ENCODE measurements at regions not wholly inside any gene's neighbourhood (a gene's known extent, or its start where the extent isn't known, plus 50 kb on each side); places are given as distances from the start of the nearest gene placed in this dataset.

DNA sequence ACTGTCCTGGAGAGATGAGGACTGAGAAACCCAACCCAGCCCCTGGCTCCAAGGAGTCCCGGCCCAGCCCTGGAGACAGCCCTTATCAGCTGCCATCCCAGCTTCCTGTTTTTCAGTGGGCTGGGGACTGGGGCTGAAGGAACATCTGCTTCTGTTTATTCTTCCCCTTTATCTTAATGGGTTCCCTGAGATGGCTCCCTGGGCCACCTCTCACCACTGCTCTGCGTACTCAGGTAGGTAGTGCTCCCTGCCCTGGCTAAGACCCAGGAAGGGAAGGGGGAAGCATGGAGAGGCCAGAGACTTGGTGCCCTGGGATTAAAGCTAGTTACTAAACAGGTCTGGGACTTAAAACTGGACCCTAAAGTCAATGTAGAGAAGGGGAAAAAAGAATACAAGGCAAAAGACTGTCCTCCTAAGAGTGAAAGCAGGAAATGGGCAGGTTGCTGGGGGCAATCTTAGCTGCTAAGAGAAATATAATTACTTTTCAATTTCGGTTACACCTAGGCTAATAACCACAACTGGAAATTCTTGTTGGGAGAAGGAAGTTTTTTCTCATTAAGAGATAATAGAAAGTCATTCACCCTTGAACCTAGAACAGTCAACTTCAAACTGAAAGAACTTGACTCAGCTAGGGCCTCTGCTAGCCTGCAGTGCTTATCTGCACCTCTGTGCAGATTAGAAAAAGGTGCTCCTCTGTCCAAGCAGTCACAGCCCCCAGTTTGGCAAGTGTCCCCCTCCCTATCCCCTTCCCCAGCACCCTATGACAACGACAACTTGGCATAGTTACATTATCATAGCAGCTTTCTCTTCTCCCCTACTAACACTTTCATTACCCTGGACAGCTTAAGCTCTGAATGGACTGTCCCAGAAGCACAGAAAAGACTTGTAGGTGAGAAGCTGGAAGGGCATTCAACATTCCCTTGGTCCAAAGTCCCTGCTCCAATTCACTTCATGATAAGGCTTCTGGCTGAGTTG, 65.6 kb upstream of the KDM7A start:
- DNase-seq (ENCODE audit: low read depth in 2 of 2, low spot score in 1 of 2) = no peak

DNA sequence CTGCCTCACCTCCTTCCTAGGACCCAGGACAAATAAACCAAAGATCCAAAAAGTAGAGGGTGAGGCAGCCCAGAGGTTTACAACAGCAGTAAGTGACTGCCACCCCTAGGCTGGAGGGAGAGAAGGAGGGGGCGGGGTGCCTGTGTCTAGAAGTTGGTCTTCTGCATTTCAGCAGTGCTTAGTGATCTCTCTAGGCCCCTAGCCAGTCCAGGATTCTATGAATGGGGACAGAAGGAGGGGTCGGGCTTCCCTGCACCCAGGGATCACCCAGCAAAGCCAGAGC, 62.8 kb upstream of the KDM7A start:
- DNase-seq (ENCODE audit: low read depth in 2 of 2, low spot score in 1 of 2) = no peak

DNA sequence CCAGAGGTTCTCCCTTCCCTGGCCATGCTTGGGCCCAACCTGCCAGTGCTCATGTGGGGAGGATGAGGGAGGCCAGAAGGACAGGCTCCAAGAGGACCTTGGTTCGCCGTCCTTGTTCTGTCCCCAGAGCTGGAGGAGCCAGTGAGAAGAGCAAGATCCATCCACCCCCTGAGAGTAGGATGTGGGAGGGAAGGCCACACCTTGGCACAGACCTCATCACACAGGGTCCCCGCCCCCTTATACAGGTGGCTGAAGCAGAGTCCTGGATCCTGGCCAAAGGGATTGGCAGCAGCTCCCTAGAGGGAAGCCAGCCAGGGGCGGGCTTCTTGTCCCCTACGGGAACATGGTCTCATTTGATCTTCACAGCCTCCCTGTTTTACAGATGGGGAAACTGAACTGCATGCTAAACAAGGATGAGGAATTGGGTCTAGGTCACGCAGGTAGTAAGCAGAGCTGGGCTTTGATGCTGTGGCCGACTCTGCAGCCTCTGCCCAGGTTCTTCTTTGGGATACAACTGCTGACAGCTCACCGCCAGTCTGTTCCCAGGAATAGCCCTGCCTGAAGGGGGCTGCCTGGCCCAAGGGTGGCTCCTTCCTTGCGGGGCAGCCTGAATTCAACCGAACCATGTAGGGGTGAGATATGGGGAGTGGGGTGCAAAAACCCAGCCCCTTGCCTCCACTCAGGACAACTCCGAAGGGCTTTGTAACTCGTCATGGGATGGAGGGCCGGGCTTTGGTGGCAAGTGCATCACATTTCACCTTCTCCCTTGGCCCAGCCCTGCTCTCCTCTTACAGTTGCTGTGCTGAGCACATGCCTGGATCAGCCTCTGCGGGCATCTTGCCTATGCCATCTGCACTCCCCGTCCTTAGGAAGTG, 62.2 kb upstream of the KDM7A start:
- DNase-seq (ENCODE audit: low read depth in 2 of 2, low spot score in 1 of 2) = no peak

DNA sequence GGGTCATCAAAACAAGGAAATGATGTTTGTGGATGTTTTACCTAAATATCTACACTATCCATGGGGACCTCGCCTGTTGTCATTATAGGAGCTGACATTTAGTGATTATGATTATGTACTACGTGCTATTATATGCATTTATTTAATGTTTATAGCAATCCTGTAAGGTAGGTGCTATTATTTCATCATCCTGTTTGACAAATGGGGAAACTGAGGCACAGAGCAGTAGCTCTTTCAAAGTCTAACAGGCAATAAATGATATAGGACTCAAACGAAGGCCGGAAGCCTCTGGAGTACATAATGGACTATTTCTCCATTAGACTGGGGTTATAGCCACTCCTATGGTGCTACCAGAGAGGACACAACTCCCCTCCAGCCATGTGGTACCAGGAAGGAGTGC, 60.6 kb upstream of the KDM7A start:
- DNase-seq (ENCODE audit: low read depth in 2 of 2, low spot score in 1 of 2) = no peak

DNA sequence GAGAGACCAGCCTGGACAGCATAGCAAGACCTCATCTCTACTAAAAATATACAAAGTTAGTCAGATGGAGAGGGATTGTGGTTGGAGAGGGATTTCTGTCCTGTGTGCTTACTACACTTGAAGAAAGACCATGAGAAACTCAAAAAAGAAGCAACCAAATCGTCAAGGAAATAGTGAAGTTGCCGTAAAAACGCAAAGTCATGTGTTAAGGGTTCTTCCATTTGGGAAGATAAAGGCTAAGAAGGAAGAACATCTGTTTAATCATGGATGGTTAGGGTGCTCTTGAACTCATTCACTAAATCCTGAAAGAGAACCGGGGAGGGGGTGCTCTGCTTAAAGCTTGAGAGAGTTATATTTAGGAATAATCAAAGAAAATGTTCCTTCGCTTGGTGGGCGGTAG, 59.8 kb upstream of the KDM7A start:
- DNase-seq (ENCODE audit: low read depth in 2 of 2, low spot score in 1 of 2) = no peak

DNA sequence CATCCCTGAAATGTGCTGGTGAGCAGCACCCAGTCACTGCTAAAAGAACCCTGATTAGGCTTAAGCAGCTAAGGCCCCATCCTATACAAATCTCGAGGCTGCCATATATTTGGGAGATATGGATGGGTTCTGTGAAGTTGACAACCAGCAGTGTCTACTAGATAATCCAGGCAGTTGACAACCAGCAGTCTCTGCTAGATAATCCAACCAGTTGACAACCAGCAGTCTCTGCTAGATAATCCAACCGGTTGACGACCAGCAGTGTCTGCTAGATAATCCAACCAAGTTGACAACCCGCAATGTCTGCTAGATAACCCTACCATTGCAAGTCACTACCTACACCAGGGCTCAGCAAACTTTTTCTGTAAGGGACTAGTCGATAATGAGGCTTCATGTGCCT, 58.3 kb upstream of the KDM7A start:
- DNase-seq (ENCODE audit: low read depth in 2 of 2, low spot score in 1 of 2) = no peak

DNA sequence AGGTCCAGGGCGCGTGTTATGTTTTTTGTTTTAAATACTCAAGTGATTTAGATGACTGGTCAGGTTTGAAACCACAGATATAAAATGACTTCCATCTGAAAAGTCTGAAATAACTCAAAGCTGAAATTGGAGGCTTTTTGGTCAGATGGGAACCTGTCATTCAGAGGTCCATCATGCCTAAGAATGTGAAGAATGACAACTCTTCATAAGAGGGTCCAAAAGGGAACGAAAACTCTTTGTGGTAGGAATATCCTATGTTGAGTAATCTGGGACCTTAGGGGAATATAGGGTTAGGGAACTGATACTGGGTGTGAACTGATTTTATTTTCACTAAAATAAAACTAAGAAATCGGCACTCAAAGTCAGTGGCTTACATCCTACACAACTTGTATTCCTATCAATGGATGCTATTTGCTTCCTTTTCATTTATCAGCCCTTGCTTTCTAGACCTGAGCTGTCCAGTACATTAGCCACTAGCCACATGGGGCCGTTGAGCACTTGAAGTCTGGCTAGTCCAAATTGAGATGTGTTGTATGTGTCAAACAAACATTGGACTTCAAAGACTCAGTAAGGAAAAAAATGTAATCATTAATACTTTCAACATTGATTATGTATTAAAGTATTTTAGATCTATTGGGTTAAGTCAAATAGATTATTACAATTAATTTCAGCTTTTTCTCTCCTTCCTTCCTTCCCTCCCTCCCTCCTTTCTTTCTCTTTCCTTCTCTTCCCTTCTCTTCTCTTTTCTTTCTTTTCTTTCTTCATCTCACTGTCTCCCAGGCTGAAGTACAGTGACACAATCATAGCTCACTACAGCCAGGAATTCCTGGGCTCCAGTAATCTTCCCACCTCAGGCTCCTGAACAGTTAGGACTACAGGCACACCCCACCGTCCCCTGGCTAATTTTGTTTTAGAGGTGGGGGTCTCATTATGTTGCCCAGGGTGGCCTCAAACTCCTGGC, 56.5 kb upstream of the KDM7A start:
- DNase-seq (ENCODE audit: low read depth in 2 of 2, low spot score in 1 of 2) = no peak

DNA sequence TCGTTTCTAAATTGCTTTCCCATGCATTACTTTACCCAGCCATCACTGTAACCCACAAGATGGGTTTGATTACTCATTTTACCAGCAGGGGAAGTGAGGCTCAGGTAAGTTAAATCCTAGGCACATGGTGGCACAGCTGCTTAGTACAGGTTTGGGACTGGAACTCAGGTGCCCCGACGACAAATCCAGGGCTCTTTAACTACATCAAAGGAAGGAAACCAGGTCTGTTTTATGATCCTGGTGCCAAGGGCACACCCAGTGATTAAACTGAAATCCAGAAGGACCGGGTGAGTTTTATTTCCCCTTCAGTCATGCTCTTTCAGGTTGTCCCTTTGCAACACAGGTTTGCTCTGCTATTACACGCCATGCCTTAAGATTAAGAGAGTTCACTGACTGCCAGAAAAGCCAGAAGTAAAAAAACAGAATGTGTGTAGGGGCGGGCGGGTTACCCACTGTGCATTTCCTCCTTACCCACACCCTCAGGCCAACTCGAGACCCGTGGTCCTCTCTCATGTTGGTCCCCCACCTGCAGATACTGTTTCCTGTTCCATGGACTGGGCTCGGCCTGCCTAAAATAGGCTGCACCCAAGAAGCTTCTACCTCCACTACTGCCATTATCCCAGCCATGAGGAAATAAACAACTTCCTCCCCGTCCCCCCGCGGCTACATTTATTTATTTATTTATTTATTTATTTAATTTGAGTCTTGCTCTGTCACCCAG, 55.1 kb upstream of the KDM7A start:
- DNase-seq (ENCODE audit: low read depth in 2 of 2, low spot score in 1 of 2) = no peak

DNA sequence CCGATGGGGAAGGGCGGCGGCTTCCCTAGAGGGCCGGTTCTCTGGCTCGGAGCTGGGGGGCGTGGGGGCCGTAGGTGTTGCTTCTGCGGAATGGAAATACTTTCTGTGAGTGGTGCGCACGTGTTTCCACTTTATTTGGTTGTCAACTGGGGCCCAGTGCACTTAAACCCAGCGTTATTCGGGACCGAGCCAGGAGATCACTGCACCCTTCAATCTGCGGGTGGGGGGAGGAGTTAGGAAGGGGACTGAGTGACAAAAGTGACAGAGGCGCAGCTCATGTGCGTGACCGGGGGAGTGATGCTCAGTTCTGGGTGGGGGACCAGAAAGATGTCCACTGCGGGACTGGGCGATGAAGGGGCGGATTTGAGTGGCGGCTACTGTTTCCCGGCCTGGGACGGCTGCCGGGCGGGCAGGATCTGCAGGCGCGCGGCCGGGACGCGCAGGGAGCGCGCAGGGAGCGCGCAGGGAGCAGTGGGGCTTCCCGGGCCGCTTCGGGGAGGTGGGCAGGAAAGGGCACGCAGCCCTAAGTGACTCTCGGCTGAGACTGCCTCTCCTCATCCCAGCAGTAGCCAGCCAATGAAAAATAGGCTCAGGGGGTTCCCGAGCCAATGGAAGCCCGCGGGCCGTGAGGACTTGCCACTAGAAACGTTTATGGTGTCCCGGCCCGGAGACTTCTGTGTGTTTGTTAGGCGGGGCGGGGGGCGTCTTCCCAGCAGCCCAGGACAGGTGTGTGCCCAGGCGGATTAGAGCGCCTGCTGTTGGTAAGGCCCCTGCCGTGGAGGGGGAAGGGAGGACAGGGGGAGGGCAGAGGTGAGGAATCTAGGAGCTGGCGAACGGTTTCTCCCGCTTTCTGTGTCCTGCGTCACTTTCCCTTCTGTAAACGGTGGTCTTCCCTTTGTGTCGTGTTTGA, 54.3 kb upstream of the KDM7A start:
- peak; percentile 16 to 30 for DNase-seq (ENCODE audit: low read depth in 2 of 2, low spot score in 1 of 2)

DNA sequence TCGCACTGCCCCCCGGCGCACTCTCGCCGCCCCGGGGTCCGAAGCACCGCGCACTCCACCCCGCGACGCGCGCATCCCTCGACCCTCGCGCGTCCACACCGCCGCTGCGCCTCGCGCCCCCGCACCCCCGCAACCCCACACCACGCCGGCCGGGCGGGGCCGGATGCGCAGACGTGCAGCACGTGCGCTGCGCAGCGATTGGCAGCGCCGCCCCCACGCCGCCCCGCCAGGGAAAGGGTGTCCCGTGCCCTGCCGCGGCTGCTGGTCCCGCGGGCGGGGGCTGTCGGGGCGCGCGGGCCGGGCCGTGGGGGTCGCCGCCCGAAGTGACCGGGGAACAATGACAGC, 53.7 kb upstream of the KDM7A start:
- peak; percentile 55 to 63 for DNase-seq (ENCODE audit: low read depth in 2 of 2, low spot score in 1 of 2)

DNA sequence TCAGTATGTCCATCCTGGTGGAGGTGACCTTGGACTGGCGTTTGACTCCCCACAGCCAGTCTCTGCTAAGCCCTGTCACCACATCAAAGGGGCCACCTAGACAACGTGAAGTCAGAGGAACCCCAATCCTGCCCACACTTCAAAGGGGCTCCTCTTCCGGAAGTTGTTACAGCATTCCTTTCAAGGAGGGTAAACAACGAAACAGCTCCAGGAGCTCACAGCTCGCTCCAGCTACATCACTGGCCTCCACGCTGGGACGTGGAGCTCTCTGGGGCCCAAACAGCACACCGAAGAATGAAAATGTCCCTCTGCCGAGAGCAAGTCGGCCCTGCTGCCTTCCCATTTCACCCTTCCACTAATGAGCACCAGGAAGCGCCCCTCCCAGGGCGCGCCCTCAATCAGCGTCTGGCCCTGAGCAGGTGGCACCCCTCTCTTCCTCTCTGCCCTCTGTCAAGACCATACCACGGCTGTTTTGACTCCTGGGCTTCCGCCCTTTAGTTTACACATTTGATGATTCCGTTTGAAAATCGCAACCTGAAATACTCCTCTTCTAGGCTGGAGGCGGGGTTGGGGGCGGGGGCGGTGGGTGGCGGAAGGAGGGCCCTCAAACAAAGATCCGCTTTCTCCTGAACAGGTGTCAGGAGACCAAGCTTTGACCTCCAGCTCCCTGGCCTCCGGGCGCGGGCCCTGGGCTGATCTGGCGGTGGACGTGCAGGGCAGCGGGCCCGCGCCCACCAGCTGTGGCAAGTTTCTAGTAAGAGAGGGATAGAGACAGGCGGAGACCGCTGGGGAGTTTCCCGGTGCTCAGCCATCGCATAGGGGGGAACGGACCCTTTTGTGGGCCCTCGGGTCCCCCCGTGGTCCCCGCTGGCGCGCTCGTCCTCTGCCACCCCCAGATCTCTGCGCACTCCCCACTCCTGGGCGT, 53.1 kb upstream of the KDM7A start:
- peak; percentile 32 to 46 for DNase-seq (ENCODE audit: low read depth in 2 of 2, low spot score in 1 of 2)

DNA sequence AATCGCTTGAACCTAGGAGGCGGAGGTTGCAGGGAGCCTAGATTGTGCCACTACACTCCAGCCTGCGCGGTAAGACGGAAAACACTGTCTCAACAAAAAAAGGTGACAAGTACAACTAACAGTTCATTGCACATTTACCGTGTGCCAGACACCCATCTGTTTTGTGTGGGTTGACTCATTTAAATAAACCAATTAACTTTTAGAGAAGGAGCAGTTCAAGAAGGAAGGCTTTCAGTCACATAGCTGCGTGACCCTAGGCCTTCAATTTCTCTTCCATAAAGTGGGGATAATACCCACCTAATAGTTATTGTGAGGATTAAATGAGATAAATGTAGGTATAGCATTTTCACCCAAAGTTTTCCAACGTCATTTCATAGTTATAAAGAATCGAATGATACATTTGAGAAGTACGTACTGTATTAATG, 52.3 kb upstream of the KDM7A start:
- no peak for DNase-seq (ENCODE audit: low read depth in 2 of 2, low spot score in 1 of 2)
